ENCODE measurements at regions not wholly inside any gene's neighbourhood (a gene's known extent, or its start where the extent isn't known, plus 50 kb on each side); places are given as distances from the start of the nearest gene placed in this dataset.

DNA sequence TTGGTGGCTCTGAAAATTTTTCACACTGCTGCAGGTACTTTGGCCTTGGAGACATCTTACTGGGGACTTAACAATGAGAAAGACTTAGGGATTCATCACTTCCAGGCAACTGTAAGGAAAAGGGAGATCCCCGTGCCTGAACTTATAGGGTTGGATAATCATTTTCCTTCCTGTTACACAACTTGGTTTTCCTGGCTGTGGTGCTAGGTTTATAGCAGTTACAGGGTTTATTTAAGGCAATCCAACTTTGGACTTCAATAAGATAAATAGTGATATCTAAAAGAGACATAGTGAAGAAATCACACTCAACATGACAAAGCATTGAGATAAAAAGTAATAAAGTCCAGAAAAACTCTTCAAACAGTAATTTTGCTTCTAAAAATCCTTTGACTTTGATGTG lies 70.2 kb upstream of the RAPH1 start:
- TF ChIP-seq, protein P1, sequence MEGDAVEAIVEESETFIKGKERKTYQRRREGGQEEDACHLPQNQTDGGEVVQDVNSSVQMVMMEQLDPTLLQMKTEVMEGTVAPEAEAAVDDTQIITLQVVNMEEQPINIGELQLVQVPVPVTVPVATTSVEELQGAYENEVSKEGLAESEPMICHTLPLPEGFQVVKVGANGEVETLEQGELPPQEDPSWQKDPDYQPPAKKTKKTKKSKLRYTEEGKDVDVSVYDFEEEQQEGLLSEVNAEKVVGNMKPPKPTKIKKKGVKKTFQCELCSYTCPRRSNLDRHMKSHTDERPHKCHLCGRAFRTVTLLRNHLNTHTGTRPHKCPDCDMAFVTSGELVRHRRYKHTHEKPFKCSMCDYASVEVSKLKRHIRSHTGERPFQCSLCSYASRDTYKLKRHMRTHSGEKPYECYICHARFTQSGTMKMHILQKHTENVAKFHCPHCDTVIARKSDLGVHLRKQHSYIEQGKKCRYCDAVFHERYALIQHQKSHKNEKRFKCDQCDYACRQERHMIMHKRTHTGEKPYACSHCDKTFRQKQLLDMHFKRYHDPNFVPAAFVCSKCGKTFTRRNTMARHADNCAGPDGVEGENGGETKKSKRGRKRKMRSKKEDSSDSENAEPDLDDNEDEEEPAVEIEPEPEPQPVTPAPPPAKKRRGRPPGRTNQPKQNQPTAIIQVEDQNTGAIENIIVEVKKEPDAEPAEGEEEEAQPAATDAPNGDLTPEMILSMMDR (IDR thresholded peaks at IDR 0.05) = no peak
- TF ChIP-seq POLR2AphosphoS5 (IDR thresholded peaks at IDR 0.05) (no peak), POLR2A (IDR thresholded peaks at IDR 0.05; ENCODE audit: low read depth) (no peak)

Data from esophagus muscularis mucosa (tissue), 3 donors.